Body of pancreas (tissue), 4 donors: ENCODE measurements at regions not wholly inside any gene's neighbourhood (a gene's known extent, or its start where the extent isn't known, plus 50 kb on each side); places are given as distances from the start of the nearest gene placed in this dataset.

Experiments used
- CTCF ChIP-seq, 7 experiments: fragments of 450-650 bp in 4 of 7; fragments of 200-600 bp in 3 of 7; sonication (generic) in 3 of 7; IDR thresholded peaks; one replicate each; pipeline ENCODE4 v1.5.1; 2016 to 2019; ENCODE audit warnings: antibody characterized with exemption in 7 of 7
- POLR2A ChIP-seq, 3 donors: fragments of 450-650 bp; IDR thresholded peaks; one replicate each; pipeline ENCODE4 v1.6.1; 2016; ENCODE audit warnings: antibody characterized with exemption in 3 of 3, mild to moderate bottlenecking in 2 of 3

GRCh38 chr13:107832500-107833100, 382.7 kb downstream of the LIG4 start:
- no peak for TF ChIP-seq CTCF (IDR thresholded peaks at IDR 0.05)
- TF ChIP-seq POLR2A (IDR thresholded peaks at IDR 0.05), result no peak
